ENCODE measurements at regions not wholly inside any gene's neighbourhood (a gene's known extent, or its start where the extent isn't known, plus 50 kb on each side); places are given as distances from the start of the nearest gene placed in this dataset.

DNA sequence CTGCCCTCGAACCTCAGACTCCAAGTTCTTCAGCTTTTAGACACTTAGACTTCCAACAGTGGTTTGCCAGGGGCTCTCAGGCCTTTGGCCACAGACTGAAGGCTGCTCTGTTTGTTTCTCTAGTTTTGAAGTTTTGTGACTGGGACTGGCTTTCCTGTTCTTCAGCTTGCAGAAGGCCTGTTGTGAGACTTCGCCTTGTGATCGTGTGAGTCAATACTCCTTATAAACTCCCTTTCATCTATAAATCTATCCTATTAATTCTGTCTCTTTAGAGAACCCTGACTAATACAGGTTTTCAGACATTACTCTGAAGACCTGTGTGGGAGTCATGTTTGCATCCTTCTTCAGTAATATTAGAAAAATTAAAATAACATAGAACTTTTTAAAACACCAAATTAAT is 289.1 kb downstream of the RMST start:
- TF ChIP-seq CTCF (IDR thresholded peaks at IDR 0.05; ENCODE audit: poor library complexity, severe bottlenecking) (no peak), TAF1 (IDR thresholded peaks at IDR 0.05; ENCODE audit: low read depth) (no peak), POLR2AphosphoS5 (IDR thresholded peaks at IDR 0.05) (no peak), MXI1 (conservative IDR thresholded peaks at IDR 0.05; ENCODE audit: poor library complexity, severe bottlenecking) (no peak), EZH2 (IDR thresholded peaks at IDR 0.05; ENCODE audit: borderline replicate concordance, insufficient read depth, low read length, poor library complexity, severe bottlenecking) (no peak), RAD21 (conservative IDR thresholded peaks at IDR 0.05) (no peak)
- TF ChIP-seq, protein P1, sequence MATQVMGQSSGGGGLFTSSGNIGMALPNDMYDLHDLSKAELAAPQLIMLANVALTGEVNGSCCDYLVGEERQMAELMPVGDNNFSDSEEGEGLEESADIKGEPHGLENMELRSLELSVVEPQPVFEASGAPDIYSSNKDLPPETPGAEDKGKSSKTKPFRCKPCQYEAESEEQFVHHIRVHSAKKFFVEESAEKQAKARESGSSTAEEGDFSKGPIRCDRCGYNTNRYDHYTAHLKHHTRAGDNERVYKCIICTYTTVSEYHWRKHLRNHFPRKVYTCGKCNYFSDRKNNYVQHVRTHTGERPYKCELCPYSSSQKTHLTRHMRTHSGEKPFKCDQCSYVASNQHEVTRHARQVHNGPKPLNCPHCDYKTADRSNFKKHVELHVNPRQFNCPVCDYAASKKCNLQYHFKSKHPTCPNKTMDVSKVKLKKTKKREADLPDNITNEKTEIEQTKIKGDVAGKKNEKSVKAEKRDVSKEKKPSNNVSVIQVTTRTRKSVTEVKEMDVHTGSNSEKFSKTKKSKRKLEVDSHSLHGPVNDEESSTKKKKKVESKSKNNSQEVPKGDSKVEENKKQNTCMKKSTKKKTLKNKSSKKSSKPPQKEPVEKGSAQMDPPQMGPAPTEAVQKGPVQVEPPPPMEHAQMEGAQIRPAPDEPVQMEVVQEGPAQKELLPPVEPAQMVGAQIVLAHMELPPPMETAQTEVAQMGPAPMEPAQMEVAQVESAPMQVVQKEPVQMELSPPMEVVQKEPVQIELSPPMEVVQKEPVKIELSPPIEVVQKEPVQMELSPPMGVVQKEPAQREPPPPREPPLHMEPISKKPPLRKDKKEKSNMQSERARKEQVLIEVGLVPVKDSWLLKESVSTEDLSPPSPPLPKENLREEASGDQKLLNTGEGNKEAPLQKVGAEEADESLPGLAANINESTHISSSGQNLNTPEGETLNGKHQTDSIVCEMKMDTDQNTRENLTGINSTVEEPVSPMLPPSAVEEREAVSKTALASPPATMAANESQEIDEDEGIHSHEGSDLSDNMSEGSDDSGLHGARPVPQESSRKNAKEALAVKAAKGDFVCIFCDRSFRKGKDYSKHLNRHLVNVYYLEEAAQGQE (IDR thresholded peaks at IDR 0.05; ENCODE audit: borderline replicate concordance) = no peak

Data from neural cell (in vitro differentiated cells).